CD4-positive, alpha-beta T cell treated with Interleukin-21 for 1 hour (primary cell): ENCODE measurements at regions not wholly inside any gene's neighbourhood (a gene's known extent, or its start where the extent isn't known, plus 50 kb on each side); places are given as distances from the start of the nearest gene placed in this dataset.

Source experiments
- DNase-seq: peaks from one replicate; pipeline ENCODE4 v3.0.0-alpha.2; 2020

DNA sequence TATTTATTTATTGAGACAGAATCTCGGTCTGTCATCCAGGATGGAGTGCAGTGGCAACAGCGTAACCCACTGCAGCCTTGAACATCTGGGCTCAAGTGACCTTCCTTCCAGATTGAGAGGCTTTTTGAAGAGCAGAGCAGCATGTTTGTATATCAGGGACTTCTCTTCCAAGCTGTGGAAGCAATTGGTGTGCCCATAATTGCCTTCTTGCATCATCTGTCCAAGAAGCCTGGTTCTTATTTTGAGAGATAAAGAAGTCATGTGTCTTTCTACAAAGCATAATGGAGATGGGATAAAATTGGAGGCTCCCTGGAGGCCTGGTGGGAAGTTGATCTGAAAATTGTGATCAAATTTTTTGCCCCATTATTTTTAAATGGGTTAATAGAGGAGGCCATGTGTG is 183.8 kb upstream of the MCTP2 start:
- DNase-seq: no peak

GRCh38 chr15:94042180-94042928 is 189.0 kb upstream of the MCTP2 start:
- no peak for DNase-seq

- no peak for DNase-seq
Measured at GRCh38 chr15:94041746-94042145, 189.6 kb upstream of the MCTP2 start.

DNA sequence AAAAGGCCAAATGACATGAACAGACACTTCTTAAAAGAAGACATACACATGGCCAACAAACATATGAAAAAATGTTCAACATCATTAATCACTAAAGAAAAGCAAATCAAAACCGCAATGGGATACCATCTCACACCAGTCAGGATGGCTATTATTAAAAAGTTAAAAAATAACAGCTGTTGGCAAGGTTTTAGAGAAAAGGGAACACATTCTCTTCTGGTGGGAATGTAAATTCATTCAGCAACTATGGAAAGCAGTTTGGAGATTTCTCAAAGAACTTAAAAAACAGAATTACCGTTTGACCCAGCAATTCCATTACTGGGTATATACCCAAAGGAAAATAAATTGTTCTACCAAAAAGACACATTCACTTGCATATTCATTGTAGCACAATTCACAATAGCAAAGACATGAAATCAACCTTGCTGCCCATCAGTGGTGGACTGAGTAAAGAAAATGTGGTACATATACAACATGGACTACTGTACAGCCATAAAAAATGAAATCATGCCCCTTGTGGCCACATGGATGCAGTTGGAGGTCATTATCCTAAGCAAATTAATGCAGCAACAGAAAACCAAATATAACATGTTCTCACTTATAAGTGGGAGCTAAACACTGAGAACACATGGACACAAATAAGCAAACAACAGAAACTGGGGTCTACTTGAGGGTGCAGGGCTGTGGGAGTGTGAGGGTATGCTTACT is 190.7 kb upstream of the MCTP2 start:
- no peak for DNase-seq

GRCh38 chr15:94036156-94036555 is 195.2 kb upstream of the MCTP2 start:
- DNase-seq: no peak

DNA sequence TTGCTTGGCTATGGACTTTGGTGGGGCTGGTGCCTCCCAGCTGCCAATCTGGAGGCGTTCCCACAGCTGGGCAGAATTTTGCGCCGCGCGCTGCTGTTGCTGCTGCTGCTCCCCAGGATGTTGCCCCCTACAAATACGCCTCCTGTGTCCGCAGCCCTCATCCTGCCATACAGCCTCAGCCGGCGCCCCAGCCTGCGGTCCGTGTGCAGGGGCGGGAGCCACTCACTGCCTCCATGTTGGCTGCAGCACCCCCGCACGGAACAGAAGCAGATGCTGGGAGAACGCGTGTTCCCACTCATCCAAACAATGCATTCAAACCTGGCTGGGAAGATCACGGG is 197.7 kb upstream of the MCTP2 start:
- DNase-seq: no peak

GRCh38 chr15:94033014-94033682 is 198.2 kb upstream of the MCTP2 start:
- DNase-seq: no peak

DNA sequence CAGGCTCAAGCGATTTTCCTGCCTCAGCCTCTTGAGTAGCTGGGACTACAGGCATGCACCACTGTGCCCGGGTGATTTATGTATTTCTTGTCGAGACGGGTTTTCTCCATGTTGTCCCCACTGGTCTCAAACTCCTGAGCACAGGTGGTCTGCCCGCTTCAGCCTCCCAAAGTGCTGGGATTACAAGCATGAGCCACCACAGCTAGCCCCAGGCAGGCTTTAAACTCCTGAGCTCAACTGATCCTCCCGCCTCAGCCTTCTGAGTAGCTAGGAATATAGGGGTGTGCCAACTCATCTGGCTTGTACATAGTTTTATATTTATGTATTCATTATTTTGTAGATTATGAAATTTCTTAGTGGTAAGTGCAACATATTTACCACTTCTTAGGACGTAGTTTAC is 198.8 kb upstream of the MCTP2 start:
- no peak for DNase-seq

GRCh38 chr15:94031072-94031471 is 200.3 kb upstream of the MCTP2 start:
- no peak for DNase-seq

GRCh38 chr15:94029495-94029894 is 201.9 kb upstream of the MCTP2 start:
- no peak for DNase-seq

- DNase-seq: no peak
Measured at GRCh38 chr15:94028809-94029208, 202.6 kb upstream of the MCTP2 start.

GRCh38 chr15:94028121-94028520 is 203.2 kb upstream of the MCTP2 start:
- DNase-seq: no peak

- DNase-seq: no peak
Measured at GRCh38 chr15:94027581-94027980, 203.8 kb upstream of the MCTP2 start.

- DNase-seq: no peak
Measured at GRCh38 chr15:94026458-94027304, 204.7 kb upstream of the MCTP2 start.

DNA sequence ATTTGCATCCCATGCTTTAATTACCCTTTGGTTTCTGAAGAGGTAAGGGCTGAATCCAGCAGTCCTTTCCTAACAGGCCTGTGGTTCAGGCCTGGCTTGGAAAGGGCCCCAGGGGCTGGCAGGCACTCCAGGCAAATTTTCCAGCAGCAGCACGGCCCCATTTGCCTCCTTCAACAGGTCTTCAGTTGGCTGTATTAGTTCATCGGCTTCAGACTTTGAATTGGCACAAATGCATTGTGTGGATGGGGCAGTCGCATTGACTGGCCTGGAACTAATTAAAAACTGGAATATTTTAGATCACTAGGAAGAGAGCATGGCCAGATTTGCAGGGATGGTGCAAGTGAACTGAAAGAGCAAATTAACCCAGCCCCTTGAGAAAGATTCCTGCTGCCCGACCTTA is 207.8 kb upstream of the MCTP2 start:
- no peak for DNase-seq

DNA sequence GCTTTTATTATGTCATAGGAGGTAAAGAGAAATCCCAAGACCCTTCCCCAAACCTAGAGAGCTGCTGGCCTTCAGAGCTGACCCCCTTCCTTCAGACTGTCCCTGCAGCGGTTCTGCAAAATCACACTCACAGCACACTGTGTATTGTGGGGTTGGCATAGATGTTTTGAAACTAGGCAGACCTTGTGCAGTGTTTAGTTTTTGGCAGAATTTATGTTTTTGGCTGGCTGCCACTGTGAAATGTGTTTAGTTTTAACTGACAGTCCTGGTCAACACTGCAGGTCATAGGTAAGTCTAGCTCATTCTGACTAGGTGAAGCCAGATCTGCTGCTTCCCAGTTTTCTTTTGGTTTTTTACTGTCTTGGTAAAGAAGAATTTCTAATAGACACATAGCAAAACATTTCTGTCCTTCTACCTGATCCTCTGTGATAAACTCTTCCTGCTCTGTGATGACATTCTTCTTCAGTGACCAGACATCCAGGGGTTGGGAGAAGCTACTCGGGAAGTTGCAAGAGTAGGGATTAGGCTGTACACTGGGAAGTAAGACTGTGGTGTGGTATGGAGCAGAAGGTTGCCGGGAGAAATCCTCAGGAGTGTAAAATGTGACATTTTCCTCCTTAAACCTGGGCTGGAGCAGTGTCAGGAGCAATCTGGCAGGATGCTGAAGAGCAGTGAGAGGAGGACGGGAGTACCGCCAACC is 209.6 kb upstream of the MCTP2 start:
- no peak for DNase-seq

GRCh38 chr15:94019062-94019461 is 212.3 kb upstream of the MCTP2 start:
- no peak for DNase-seq

DNA sequence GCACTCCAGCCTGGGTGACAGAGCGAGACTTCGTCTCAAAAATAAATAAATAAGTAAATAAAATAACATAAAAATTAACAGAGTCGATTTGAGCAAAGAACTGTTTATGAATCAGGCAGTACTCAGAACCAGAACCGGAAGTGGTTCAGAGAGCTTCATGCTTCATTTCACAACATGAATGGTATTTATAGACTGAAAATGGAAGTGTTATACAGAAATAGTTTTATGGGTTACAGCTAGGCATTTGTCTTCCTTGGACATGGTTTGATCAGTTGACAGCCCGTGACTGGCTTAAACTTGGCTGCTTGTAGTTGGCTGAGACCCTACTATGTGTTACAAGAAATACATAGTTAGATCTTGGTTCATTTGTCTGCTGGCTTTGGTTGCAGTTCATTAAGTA is 216.0 kb upstream of the MCTP2 start:
- DNase-seq: no peak

DNA sequence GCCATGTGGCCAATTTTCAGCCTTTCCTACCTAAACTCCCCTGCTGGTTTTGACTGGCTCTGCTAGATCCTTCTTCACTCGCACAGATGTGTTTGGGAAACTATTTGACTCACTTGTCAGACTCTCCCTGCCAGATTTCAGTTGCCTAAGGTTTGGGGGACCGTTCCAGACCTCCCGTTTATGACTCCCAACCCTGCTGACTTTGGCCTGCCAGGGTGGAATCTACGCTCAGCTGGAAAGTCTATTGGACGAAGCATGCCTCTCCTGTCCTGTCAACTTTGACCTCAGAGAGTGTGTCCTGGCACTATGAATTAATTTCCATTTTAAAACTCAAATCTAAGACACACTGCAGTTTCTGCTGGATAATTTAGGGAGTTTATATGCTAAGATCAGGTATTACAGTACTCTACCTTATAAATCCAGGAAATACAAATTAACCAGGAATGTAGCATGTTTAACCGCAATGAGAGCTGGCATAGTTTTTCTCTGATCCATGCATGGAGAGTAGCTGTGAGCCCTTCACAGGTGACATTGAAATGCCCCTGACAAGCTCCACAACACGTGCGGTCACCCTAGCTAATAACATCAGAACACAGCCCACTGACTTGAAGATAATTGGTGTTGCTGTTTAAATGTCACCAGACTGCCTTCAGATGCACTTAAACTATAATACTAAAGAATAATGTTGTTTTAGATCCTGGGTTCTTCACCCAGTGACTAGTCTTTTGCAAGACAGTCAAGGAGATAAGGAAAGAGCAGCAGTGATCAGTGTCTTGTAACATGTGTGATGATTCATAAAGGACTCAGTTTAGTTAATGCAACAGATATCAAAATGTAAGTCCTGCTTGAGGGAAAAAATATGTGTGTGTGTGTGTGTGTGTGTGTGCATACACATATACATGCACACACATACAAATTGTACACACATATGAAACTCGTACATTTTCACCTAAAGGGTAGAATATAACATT is 223.0 kb upstream of the MCTP2 start:
- no peak for DNase-seq

DNA sequence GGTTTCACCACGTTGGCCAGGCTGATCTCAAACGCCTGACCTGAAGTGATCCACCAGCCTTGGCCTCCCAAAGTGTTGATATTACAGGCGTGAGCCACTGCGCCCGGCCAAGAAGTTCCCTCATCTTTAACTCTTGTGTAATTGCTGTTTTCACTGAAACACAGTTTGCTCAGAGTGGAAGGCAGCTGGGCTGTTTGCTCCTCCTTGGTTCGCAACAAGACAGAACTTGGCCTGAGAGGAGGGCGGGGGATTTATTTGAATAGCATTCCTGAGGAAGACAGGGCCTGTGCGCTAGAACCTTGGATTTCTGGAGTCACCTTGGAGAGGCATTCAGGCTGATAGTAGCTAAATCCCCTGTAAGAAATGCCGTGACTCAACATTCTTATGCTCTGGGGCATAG is 226.7 kb upstream of the MCTP2 start:
- no peak for DNase-seq

GRCh38 chr15:94002041-94002440 is 229.3 kb upstream of the MCTP2 start:
- DNase-seq: no peak
